ENCODE measurements at regions not wholly inside any gene's neighbourhood (a gene's known extent, or its start where the extent isn't known, plus 50 kb on each side); places are given as distances from the start of the nearest gene placed in this dataset.

DNA sequence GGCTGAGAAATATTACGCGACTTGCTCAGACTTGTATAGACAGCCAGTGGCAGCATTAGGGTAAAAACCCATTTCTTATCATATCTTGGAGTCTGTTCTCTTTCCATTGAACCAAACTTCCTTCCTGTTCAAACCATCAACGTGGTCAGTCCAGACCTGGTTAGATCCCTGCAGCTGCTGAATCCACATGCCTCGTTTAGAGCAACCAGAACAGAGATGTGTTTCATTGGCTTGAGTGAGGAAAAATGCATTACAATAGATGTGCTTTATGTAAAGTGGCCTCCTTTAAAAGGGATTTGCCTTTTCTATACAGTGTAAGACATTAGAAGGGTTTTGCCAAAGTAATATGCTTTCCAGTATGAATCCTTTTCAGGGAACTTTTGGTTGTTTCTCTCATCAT, 232.4 kb downstream of the MEIS1 start:
- TF ChIP-seq CTCF (IDR thresholded peaks at IDR 0.05 in 4 of 5, conservative IDR thresholded peaks at IDR 0.05 in 1 of 5) (no peak), POLR2A (IDR thresholded peaks at IDR 0.05) (no peak)
